Endometrium (tissue), 2 donors: ENCODE measurements at regions not wholly inside any gene's neighbourhood (a gene's known extent, or its start where the extent isn't known, plus 50 kb on each side); places are given as distances from the start of the nearest gene placed in this dataset.

Source experiments
- FAIRE-seq: peaks from 2 replicates; lab custom pipeline; 2012; peaks lifted over from hg19 to GRCh38; lab: Jason Lieb, UNC
- donor health status: control.
- donor health status: control.

GRCh38 chr15:26182441-26182840 lies 319.3 kb upstream of the ATP10A start:
- FAIRE-seq: no peak

- no peak for FAIRE-seq
These were observed 316.8 kb upstream of the ATP10A start for GRCh38 chr15:26179906-26180305.

GRCh38 chr15:26178640-26179220 lies 315.6 kb upstream of the ATP10A start:
- no peak for FAIRE-seq

- FAIRE-seq: no peak
These were observed 314.7 kb upstream of the ATP10A start for GRCh38 chr15:26177816-26178215.

DNA sequence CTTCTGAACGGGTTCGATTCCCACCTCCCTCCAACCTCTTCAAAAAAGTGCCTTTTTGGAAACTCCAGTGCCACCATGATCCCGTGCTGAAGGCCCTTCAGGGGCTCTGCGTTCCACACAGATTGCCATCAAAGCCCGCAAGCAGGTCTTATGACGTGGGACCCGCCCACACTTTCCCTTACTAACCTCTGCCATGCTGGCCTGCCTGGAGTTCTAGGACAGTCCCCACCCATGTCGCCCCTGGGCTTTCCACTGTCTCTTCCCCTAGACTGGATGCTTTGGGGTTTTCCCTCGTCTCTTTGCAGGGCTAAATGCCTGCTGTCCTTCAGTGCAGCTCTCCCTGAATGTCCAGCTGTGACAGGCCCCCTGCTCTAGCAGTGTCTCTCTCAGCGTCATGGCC lies 313.7 kb upstream of the ATP10A start:
- no peak for FAIRE-seq

GRCh38 chr15:26171266-26171665 lies 308.1 kb upstream of the ATP10A start:
- no peak for FAIRE-seq

DNA sequence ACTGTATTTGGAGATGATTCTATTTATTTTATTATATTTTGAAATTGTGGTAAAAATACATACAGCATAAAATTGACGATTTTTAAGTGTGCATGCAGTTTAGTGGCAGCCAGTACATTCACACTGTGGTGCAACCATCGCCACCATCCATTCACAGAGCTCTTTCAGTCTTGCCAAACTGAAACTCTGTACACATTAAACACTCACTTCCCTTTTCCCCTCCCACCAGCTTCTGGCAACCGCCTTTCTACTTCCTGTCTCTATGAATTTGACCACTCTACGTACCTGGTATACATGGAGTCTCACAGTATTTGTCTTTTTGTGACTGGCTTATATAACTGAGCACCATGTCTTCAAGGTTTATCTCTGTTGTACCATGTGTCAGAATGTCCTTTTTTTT lies 303.3 kb upstream of the ATP10A start:
- FAIRE-seq: no peak

DNA sequence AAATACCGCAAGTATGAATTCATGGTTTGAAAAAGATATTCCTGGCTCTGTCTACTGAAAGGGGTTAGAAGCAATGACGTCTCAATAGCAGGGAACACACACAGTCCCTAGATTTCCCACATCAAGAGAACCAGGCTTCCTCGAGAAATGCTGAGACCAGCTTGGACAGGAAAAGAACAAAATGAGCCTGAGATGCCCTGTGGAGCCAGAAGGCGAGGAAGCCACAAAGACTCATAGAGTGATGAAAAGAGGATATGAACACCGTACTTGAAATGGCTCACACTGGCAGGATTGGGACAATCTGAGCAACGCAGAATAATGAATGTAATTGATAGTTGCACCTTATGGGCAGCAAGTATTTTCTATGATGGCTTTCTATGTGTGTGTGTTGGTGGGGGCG lies 302.4 kb upstream of the ATP10A start:
- no peak for FAIRE-seq

GRCh38 chr15:26160343-26160742 lies 297.2 kb upstream of the ATP10A start:
- no peak for FAIRE-seq

GRCh38 chr15:26158176-26158575 lies 295.0 kb upstream of the ATP10A start:
- FAIRE-seq: no peak

- no peak for FAIRE-seq
These were observed 294.0 kb upstream of the ATP10A start for GRCh38 chr15:26157081-26157480.

DNA sequence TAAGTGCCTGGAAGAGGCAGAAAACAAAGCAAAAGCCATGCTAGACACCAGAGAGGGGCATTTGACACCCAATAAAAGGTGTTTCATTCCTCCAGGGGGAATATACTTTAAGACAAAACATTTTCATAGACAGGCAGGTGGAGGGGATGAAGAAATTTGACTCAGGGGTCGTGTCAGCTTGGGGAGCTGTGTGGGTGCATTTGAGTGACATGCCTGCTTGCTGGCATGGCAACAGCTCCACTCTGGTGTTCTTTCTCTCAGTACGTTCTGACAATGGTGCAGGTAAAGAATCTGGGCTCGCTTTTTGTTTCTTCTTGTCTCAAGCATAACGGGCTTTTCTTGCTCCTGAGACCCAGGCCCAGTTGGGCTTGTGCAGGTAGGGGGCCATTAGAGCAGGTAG lies 292.9 kb upstream of the ATP10A start:
- no peak for FAIRE-seq

GRCh38 chr15:26148156-26148860 lies 285.2 kb upstream of the ATP10A start:
- FAIRE-seq: no peak

DNA sequence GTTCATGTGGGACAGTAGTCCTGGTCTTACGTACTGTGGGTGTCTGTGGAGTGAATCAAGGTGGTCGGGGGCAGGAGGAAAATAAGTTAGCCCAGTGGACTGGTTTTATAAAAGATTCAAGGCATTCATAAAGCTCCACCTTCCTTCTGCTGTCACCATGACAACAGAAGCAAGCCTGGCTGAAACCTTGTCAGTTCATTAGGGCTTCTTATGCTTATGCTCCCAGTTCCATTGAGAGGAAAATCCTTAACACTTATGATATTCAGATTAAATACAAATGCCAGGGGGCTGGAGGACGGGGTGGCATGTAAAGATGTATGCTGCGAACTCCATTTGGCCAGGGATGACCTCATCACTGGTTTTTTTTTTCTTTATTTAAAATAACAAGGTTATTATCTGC lies 283.1 kb upstream of the ATP10A start:
- FAIRE-seq: no peak

- FAIRE-seq: no peak
These were observed 282.7 kb upstream of the ATP10A start for GRCh38 chr15:26145796-26146195.

GRCh38 chr15:26144836-26145235 lies 281.7 kb upstream of the ATP10A start:
- FAIRE-seq: no peak

DNA sequence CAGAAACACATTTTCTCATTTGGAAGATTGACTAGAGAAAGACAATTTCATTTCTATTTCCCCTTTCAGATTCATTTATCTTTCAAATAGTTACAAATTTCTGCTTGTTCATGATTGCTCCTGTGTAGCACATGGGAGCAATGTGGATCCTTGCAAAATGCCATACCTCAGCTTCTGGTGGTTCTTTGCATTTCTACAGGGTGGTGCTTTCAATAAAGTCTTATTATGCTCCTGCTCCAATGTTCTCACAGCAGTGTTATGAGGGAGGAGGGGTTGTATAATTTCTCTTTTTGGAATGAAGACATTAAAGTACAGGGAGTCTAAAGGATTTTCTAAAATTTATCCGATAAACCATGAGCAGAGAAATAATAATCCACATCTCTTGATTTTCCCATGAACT lies 280.1 kb upstream of the ATP10A start:
- no peak for FAIRE-seq

GRCh38 chr15:26134812-26135211 lies 271.7 kb upstream of the ATP10A start:
- FAIRE-seq: no peak

DNA sequence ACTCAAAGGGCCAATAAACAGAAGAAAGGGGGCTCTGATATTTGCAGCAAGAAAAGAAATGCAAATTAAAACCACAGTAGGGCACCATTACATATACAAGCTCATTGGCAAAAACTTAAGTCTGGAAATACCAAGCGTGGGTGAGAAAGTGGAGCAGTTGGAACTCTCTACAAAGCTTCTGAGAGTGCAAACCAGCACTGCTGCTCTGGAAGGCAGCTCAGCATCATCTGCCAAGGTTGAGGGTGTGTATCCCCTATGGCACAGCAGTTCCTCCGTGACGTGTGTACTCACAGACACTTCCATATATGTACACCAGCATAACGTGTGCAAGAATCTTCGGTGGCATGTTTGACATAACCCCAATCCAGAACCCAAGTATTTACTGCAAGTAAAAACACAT lies 271.0 kb upstream of the ATP10A start:
- no peak for FAIRE-seq

GRCh38 chr15:26132811-26133210 lies 269.7 kb upstream of the ATP10A start:
- FAIRE-seq: no peak

GRCh38 chr15:26129852-26130251 lies 266.7 kb upstream of the ATP10A start:
- FAIRE-seq: no peak

DNA sequence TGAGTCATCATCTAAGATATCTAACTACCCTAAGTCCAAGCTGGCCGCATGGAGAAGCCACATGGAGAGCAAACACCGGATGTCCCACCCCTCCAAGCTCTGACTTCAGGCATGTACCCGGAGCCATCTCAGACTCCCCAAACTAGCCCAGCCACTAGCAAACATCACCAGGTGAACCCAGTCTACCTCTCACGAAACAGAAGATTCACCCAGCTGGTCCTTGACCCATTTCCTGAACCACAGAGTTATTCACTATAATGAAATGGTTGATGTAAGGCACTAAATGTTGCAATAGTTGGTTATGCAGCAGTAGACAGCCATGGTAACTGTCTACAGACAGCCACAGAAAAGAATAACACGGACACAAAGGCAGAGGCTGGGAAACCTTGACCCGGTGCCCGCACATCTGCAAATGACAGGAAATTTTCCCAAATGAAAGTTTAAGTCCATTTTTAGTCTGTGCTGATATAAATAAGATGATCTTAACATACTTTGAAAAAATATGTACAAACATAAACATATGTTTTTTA lies 265.5 kb upstream of the ATP10A start:
- FAIRE-seq: no peak

DNA sequence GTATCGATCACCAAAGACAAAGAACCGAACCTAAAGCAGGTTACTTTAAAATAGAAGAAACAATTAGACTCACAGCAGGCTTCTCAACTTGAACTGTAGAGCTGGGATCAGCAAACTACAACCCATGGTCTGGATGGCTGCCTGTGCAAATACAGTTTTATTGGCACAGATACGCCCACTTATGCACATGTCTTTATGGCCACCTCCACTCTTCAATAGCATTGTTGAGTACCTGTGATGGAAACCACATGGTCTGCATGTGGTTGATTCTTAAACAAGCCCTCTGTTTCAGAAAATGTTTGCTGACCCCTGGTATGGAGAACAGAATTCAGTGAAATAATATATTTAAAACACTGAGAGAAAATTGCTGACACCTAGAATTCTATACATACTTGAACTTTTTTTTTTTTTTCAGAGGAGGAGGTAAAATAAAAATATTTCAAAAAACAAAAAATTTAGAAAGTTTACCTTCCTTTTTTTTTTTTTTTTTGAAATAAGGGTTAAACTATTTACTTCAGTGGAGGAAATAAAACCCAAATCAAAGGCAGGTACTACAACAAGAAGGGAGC lies 263.8 kb upstream of the ATP10A start:
- FAIRE-seq: no peak

- FAIRE-seq: no peak
These were observed 262.9 kb upstream of the ATP10A start for GRCh38 chr15:26126070-26126469.
